Thoracic aorta (tissue), 2 donors: ENCODE measurements at regions not wholly inside any gene's neighbourhood (a gene's known extent, or its start where the extent isn't known, plus 50 kb on each side); places are given as distances from the start of the nearest gene placed in this dataset.

ENCODE experiments used
- ATAC-seq: fragments of 150-250 bp; one replicate; pipeline ENCODE4 v1.8.0; 2017; ENCODE audit warnings: low read depth; ENCODE audit not compliant: insufficient number of reproducible peaks, low FRiP score
- DNase-seq: peaks from one replicate; pipeline ENCODE4 v3.0.0-alpha.2; 2020; ENCODE audit warnings: low spot score
- H3K27ac ChIP-seq, 2 donors: fragments of 200-600 bp; sonication (generic); 1 replicate in 1 of 2; 2 replicates in 1 of 2; pipeline ENCODE4 v1.5.1; 2016; ENCODE audit warnings: mild to moderate bottlenecking in 2 of 2, moderate library complexity in 2 of 2
- H3K27me3 ChIP-seq: fragments of 200-600 bp; sonication (generic); replicated peaks from 2 replicates; pipeline ENCODE4 v1.6.0; 2016; ENCODE audit warnings: mild to moderate bottlenecking; ENCODE audit not compliant: insufficient read depth
- H3K36me3 ChIP-seq: fragments of 200-600 bp; sonication (generic); one replicate; pipeline ENCODE4 v1.5.1; 2016
- H3K4me1 ChIP-seq, 2 donors: fragments of 200-600 bp; sonication (generic); 1 replicate in 1 of 2; 2 replicates in 1 of 2; pipeline versions ENCODE4 v1.5.1 to v1.6.0; 2016; ENCODE audit warnings: low read depth in 2 of 2, mild to moderate bottlenecking in 1 of 2; ENCODE audit not compliant: control insufficient read depth in 1 of 2
- H3K4me3 ChIP-seq: fragments of 200-600 bp; sonication (generic); 2 replicates; pipeline ENCODE4 v1.5.1; 2016; ENCODE audit warnings: mild to moderate bottlenecking
- H3K9me3 ChIP-seq: fragments of 200-600 bp; sonication (generic); 2 replicates; pipeline ENCODE4 v1.5.1; 2016
- CTCF ChIP-seq: fragments of 200-600 bp; sonication (generic); IDR thresholded peaks from one replicate; pipeline ENCODE4 v1.5.1; 2019; ENCODE audit warnings: antibody characterized with exemption

- Histone ChIP-seq H3K27ac (no peak overlapping the region), H3K27me3 (no peaks in the 10 kb centered on the region), H3K4me3 (peak overlapping the region; percentile 3), H3K36me3 (no peaks in the 10 kb centered on the region), H3K4me1 (peaks cover 18% of the 10 kb centered on the region in 2 donors), H3K9me3 (no peaks in the 10 kb centered on the region)
- no peak for TF ChIP-seq CTCF
- DNase-seq (no peak), ATAC-seq (no peak)
Observed at GRCh38 chr1:218664385-218665170, 319.4 kb downstream of the TGFB2 start.

DNA sequence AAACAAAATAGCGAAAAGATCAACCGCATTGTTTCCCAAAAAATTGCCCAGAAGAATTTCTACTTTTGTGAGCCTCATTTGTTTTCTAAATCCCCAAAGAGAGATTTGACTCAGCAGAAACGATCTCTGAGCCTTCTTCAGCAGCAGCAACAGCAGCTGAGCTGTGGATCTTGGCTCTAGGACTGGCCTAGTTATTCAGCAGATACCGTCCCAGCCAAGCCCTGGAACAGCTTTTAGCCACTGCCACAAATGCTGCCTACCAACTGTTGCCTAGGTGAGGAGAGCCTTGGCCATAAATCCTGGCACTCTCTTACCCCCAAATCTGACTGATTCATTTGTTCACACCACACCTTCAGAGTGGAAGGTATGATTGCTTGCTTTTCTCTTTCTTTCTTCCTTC is 320.1 kb downstream of the TGFB2 start:
- peaks cover 12 to 13% of the 10 kb centered on the region in 2 donors for H3K4me1 ChIP-seq
- no peaks in the 10 kb centered on the region for H3K27me3 ChIP-seq
- H3K36me3 ChIP-seq, result no peaks in the 10 kb centered on the region
- ATAC-seq (peak; percentile 92), DNase-seq (peak; percentile 51)
- TF ChIP-seq CTCF, result no peak
- H3K27ac ChIP-seq, result no peak overlapping the region
- peak overlapping the region; percentile 3 for H3K4me3 ChIP-seq
- H3K9me3 ChIP-seq, result no peaks in the 10 kb centered on the region

GRCh38 chr1:218666263-218666662 is 321.1 kb downstream of the TGFB2 start:
- Histone ChIP-seq H3K4me1 (peaks cover 6 to 7% of the 10 kb centered on the region in 2 donors), H3K27me3 (no peaks in the 10 kb centered on the region), H3K9me3 (no peaks in the 10 kb centered on the region), H3K27ac (no peak overlapping the region), H3K4me3 (no peak overlapping the region), H3K36me3 (no peaks in the 10 kb centered on the region)
- DNase-seq (no peak), ATAC-seq (no peak)
- TF ChIP-seq CTCF, result no peak

GRCh38 chr1:218667781-218668516 is 322.8 kb downstream of the TGFB2 start:
- TF ChIP-seq CTCF, result no peak
- Histone ChIP-seq H3K4me3 (no peak overlapping the region), H3K27me3 (no peaks in the 10 kb centered on the region), H3K36me3 (no peaks in the 10 kb centered on the region), H3K27ac (no peak overlapping the region), H3K9me3 (no peaks in the 10 kb centered on the region), H3K4me1 (peaks cover 6 to 7% of the 10 kb centered on the region in 2 donors)
- ATAC-seq (no peak), DNase-seq (no peak)

- no peak for DNase-seq
- Histone ChIP-seq H3K27ac (no peak overlapping the region), H3K27me3 (no peaks in the 10 kb centered on the region), H3K36me3 (no peaks in the 10 kb centered on the region), H3K4me3 (no peak overlapping the region), H3K9me3 (no peaks in the 10 kb centered on the region), H3K4me1 (peaks cover 5 to 6% of the 10 kb centered on the region in 2 donors)
- ATAC-seq, result no peak
- TF ChIP-seq CTCF, result no peak
Observed at GRCh38 chr1:218669431-218669830, 324.3 kb downstream of the TGFB2 start.
